Heart right ventricle (tissue), 16 donors: ENCODE measurements at regions not wholly inside any gene's neighbourhood (a gene's known extent, or its start where the extent isn't known, plus 50 kb on each side); places are given as distances from the start of the nearest gene placed in this dataset.

ENCODE experiments used
- ATAC-seq, 8 donors: fragments of 200-7000 bp; cut with Tn5 transposase; one replicate each; pipeline ENCODE4 v1.9.1; 2020; ENCODE audit warnings: mild to moderate bottlenecking in 8 of 8, moderate library complexity in 8 of 8, moderate number of reproducible peaks in 1 of 8
- DNase-seq, 2 donors: peaks; one replicate each; pipeline ENCODE4 v3.0.0-alpha.2; 2020
- H3K27ac ChIP-seq, 10 donors: fragments of 200-600 bp; sonication (generic) in 2 of 10; one replicate each; pipeline versions ENCODE4 v1.5.0 to v1.8.0; 2020 to 2022; ENCODE audit warnings: mild to moderate bottlenecking in 3 of 10
- H3K27me3 ChIP-seq, 7 donors: fragments of 200-600 bp; one replicate each; pipeline ENCODE4 v1.8.0; 2021 to 2022; ENCODE audit warnings: mild to moderate bottlenecking in 2 of 7
- H3K36me3 ChIP-seq, 9 donors: fragments of 200-600 bp; sonication (generic) in 1 of 9; one replicate each; pipeline versions ENCODE4 v1.5.0 to v1.8.0; 2020 to 2022; ENCODE audit warnings: mild to moderate bottlenecking in 2 of 9
- H3K4me1 ChIP-seq, 9 donors: fragments of 200-600 bp; sonication (generic) in 1 of 9; one replicate each; pipeline versions ENCODE4 v1.5.0 to v1.8.0; 2020 to 2022; ENCODE audit warnings: mild to moderate bottlenecking in 4 of 9
- H3K4me3 ChIP-seq, 10 donors: fragments of 200-600 bp; sonication (generic) in 2 of 10; one replicate each; pipeline versions ENCODE4 v1.5.0 to v1.8.0; 2020 to 2022; ENCODE audit warnings: mild to moderate bottlenecking in 7 of 10, moderate library complexity in 2 of 10
- H3K9me3 ChIP-seq, 11 donors: fragments of 200-600 bp in 10 of 11; sonication (generic) in 2 of 11; one replicate each; pipeline versions ENCODE4 v1.5.0 to v1.8.0; 2013 to 2022; ENCODE audit warnings: mild to moderate bottlenecking in 2 of 11, control low read depth in 1 of 11, moderate library complexity in 1 of 11
- WGBS, 2 donors: extraction: QIAGEN DNeasy Blood & Tissue Kit; methylation state at CpG; one replicate each; pipeline ENCODE4 v1.1.7; 2013; ENCODE audit warnings: inconsistent platforms in 1 of 2; 5-methylcytosine and 5-hydroxymethylcytosine counted together
- intact Hi-C, 10 donors: fragments of 100-400 bp; cut with DNase I; formaldehyde crosslinking; loops; one replicate each; pipeline versions ENCODE4 v1.11.1 to v1.14.2; 2022
- TF ChIP-seq, protein P1 (sequence below), 9 donors: fragments of 200-600 bp; sonication (generic) in 2 of 9; IDR thresholded peaks; one replicate each; pipeline versions ENCODE4 v1.5.0 to v1.8.0; 2021 to 2022; ENCODE audit warnings: antibody characterized with exemption in 9 of 9, mild to moderate bottlenecking in 5 of 9, moderate library complexity in 1 of 9
- donor health status: Arrhythmogenic right ventricular cardiomyopathy.
- donor health status: ischemic (EF 13 %, LVEDD 7.1; RV severe dilation, severe dysfunction).
- donor health status: healthy with polysubstance abuse.
- donor health status: DM: no; HTN: yes; CAD: no.
- donor health status: DM: no; HTN: no; CAD: no.
- donor health status: ischemic (EF 25% LVEDD 6.9; RV normal size, moderate dysfunction).
- donor health status: ischemic (EF 25% LVEDD 5.7; RV mildly dilated, moderate dysfunction).
- donor health status: healthy.
- donor health status: DM: yes; HTN: yes; CAD: no.
- donor health status: Ischemic cardiomyopathy.
- donor health status: ischemic (EF 35%, LVEDD 5.7; RV mildly dilated, moderate dysfunction).
- donor health status: nonischemic (EF 11% LVEDD 7.7; RV severe dilation, severe dysfunction).
- donor health status: DM: yes; HTN: yes; CAD: no.
- donor health status: PGD.
- donor health status: ischemic (EF 29% LVEDD 5.4; RV normal size, mild dysfunction).
- donor health status: nonischemic (EF 23%, LVEDD 6.1; RV moderate dilation, normal function).

DNA sequence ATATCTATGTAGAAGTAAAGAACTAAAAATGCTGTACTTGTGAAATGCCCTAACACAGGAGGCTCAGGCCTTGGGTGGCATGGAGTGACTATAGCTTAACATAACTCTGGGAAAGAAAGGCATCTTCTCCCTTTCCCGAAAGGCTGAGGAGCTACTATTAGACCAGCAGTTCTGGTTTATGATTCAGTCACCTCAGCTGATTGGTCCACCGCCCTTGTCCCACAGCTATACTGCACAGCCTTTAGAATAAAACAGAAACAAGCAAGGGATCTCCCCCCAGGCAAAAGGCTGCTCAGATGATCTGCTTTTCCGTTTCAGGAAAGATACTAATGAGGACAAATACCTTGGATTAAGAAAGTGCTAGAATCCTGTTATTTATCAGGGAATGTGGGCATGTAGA is 171.3 kb downstream of the SNCA start:
- Histone ChIP-seq H3K27me3 (no peaks in the 10 kb centered on the region), H3K9me3 (no peaks in the 10 kb centered on the region), H3K36me3 (no peaks in the 10 kb centered on the region), H3K4me3 (no peak overlapping the region), H3K27ac (no peak overlapping the region), H3K4me1 (peaks cover 0 to 5% (median 0%) of the 10 kb centered on the region in 9 donors)
- intact Hi-C loops = loop anchor here in 3 of 10 donors (10.0 kb wide), 2 partner anchors 199 to 209 kb away; no protein-coding TSS in a partner anchor
- TF ChIP-seq, protein P1, sequence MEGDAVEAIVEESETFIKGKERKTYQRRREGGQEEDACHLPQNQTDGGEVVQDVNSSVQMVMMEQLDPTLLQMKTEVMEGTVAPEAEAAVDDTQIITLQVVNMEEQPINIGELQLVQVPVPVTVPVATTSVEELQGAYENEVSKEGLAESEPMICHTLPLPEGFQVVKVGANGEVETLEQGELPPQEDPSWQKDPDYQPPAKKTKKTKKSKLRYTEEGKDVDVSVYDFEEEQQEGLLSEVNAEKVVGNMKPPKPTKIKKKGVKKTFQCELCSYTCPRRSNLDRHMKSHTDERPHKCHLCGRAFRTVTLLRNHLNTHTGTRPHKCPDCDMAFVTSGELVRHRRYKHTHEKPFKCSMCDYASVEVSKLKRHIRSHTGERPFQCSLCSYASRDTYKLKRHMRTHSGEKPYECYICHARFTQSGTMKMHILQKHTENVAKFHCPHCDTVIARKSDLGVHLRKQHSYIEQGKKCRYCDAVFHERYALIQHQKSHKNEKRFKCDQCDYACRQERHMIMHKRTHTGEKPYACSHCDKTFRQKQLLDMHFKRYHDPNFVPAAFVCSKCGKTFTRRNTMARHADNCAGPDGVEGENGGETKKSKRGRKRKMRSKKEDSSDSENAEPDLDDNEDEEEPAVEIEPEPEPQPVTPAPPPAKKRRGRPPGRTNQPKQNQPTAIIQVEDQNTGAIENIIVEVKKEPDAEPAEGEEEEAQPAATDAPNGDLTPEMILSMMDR (IDR thresholded peaks at IDR 0.05) = no peak
- WGBS, 2 donors = 82 to 85% methylated on average over 3 of the region's 3 CpGs
- DNase-seq (no peak), ATAC-seq (no peak)

DNA sequence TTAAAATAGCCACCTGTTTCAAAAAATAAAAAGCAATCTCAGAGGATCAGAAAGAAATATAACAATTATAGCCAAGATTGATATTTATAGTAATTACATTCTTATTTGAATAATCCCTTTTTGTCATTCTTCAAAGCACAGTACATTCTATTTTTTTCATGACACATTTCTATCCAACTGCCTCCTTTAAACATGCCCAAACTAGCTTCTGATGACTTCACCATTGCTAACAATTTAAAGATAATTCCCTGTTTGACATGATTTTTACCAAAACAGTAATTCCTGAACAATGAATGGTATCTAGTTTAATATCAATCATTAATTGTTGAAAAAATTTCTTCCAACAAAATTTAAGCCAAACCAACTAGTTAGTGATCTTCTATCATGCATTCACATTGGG is 172.4 kb downstream of the SNCA start:
- Histone ChIP-seq H3K9me3 (no peaks in the 10 kb centered on the region), H3K4me3 (no peak overlapping the region), H3K27ac (no peak overlapping the region), H3K36me3 (no peaks in the 10 kb centered on the region), H3K4me1 (peaks cover 0 to 5% (median 0%) of the 10 kb centered on the region in 9 donors), H3K27me3 (no peaks in the 10 kb centered on the region)
- TF ChIP-seq, protein P1 (IDR thresholded peaks at IDR 0.05) = no peak
- ATAC-seq (no peak), DNase-seq (no peak)
- intact Hi-C loops = loop anchor here in 3 of 10 donors (10.0 kb wide), 2 partner anchors 200 to 210 kb away; no protein-coding TSS in a partner anchor

DNA sequence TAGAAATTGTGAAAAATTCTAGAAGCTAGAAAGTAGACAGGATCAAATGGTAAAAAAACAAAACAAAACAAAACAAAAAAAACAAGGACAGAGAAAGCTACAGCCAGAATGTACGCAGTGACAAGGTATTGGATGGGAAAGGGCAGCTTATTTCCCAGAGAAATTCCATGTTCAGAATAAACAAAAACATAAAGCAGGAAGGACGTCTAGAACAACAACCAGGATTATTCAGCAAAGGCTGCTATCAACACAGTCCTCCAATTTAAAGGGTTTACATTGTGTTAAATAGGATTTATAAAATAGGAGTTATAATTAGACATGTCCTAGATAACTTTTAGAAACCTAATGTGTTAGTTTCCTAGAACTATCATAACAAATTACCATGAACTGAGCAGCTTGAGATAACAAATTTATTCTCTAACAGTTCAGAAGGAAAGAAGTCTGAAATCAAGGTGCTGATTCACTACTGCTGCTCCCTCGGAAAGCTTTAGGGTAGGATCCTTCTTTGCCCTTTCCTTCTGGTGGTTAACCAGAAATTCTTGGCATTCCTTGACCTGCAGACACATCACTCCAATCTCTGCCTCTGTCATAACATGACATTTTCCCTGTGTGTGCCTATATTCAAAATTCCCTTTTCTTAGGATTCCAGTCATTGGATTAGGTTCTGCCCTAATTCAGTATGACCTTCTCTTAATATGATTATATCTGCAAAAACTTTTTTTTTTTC is 175.6 kb downstream of the SNCA start:
- no peaks in the 10 kb centered on the region for H3K36me3 ChIP-seq
- H3K27ac ChIP-seq = no peak overlapping the region
- H3K4me1 ChIP-seq = peaks cover 0 to 5% (median 0%) of the 10 kb centered on the region in 9 donors
- DNase-seq = no peak
- H3K9me3 ChIP-seq = no peaks in the 10 kb centered on the region
- intact Hi-C loops = loop anchor here in 3 of 10 donors (10.0 kb wide), 2 partner anchors 203 to 213 kb away; no protein-coding TSS in a partner anchor
- TF ChIP-seq, protein P1 (IDR thresholded peaks at IDR 0.05) = no peak
- H3K4me3 ChIP-seq = no peak overlapping the region
- ATAC-seq = no peak
- H3K27me3 ChIP-seq = no peaks in the 10 kb centered on the region
- WGBS, 2 donors = 55% methylated on average over 3 of the region's 3 CpGs

DNA sequence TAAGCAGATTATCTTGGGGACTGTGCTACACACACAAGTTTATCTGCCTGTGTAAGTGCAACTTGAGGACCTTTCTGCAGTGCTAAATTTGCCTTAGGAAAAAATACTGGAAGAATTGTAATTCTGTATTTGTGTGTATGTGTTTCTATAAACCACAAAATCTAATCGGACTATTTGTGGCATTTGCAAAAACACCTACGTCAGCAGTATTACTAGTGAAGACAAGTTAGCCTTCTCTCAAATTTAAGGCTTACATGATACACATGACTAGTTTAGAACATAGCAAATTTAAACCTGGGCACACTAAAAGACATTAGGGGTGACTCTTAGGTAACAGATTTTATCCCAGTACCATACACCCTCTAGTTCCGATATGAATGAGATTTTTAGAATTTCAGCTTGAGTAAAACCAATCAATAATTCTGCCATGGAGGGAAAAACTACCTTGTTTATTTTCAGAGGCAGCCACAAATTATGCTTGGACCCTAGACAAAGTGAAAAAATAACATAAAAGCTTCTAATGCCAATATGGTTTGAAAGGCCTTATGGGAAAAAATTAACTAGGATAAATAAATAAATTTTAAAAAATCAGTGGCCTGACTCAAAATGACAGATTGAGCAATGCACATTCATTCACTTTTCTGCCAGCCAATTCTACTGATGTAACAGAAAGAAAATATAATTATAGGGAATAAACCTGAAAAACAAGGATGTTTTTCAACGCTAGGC is 176.4 kb downstream of the SNCA start:
- TF ChIP-seq, protein P1 (IDR thresholded peaks at IDR 0.05) = no peak
- intact Hi-C loops = loop anchor here in 3 of 10 donors (10.0 kb wide), 2 partner anchors 204 to 214 kb away; no protein-coding TSS in a partner anchor
- H3K27ac ChIP-seq = no peak overlapping the region
- no peak for DNase-seq
- ATAC-seq = no peak
- no peak overlapping the region for H3K4me3 ChIP-seq
- no peaks in the 10 kb centered on the region for H3K9me3 ChIP-seq
- H3K36me3 ChIP-seq = no peaks in the 10 kb centered on the region
- H3K27me3 ChIP-seq = no peaks in the 10 kb centered on the region
- 89 to 92% methylated on average over 4 of the region's 4 CpGs for WGBS, 2 donors
- peaks cover 0 to 5% (median 0%) of the 10 kb centered on the region in 9 donors for H3K4me1 ChIP-seq
